ENCODE measurements at regions not wholly inside any gene's neighbourhood (a gene's known extent, or its start where the extent isn't known, plus 50 kb on each side); places are given as distances from the start of the nearest gene placed in this dataset.

GRCh38 chr16:65280845-65281512 is 159.1 kb upstream of the CDH11 start:
- no peak for TF ChIP-seq POLR2AphosphoS5 (IDR thresholded peaks at IDR 0.05; ENCODE audit: borderline replicate concordance, low read depth, low read length)
- TF ChIP-seq EZH2 (IDR thresholded peaks at IDR 0.05) = no peak
- no peak for TF ChIP-seq FOXP2 (optimal IDR thresholded peaks at IDR 0.05; ENCODE audit: control extremely low read depth, extremely low read length, insufficient read depth)
